Liver (tissue), 8 donors: ENCODE measurements at regions not wholly inside any gene's neighbourhood (a gene's known extent, or its start where the extent isn't known, plus 50 kb on each side); places are given as distances from the start of the nearest gene placed in this dataset.

Source experiments
- DNase-seq: peaks from one replicate; pipeline ENCODE4 v3.0.0-alpha.2; 2017; ENCODE audit warnings: low spot score
- H3K27ac ChIP-seq, 2 donors: one replicate each; pipeline ENCODE4 v1.7.0; 2013; ENCODE audit warnings: inconsistent platforms in 2 of 2, low read length in 2 of 2, control low read depth in 1 of 2, low read depth in 1 of 2, mild to moderate bottlenecking in 1 of 2
- H3K27me3 ChIP-seq, 4 donors: one replicate each; pipeline versions ENCODE4 v1.6.1 to v1.7.0; 2013; ENCODE audit warnings: low read length in 3 of 4, inconsistent platforms in 1 of 4, mild to moderate bottlenecking in 1 of 4, moderate library complexity in 1 of 4; ENCODE audit not compliant: control insufficient read depth in 4 of 4, insufficient read depth in 4 of 4
- H3K36me3 ChIP-seq, 4 donors: one replicate each; pipeline versions ENCODE4 v1.6.1 to v1.7.0; 2013; ENCODE audit warnings: low read length in 3 of 4, mild to moderate bottlenecking in 3 of 4, low read depth in 1 of 4, moderate library complexity in 1 of 4; ENCODE audit not compliant: control insufficient read depth in 4 of 4, insufficient read depth in 3 of 4
- H3K4me1 ChIP-seq, 4 donors: one replicate each; pipeline versions ENCODE4 v1.6.1 to v1.7.0; 2013; ENCODE audit warnings: low read length in 3 of 4, mild to moderate bottlenecking in 3 of 4, moderate library complexity in 1 of 4; ENCODE audit not compliant: control insufficient read depth in 4 of 4, insufficient read depth in 4 of 4
- H3K4me3 ChIP-seq, 3 donors: one replicate each; pipeline versions ENCODE4 v1.6.1 to v1.7.0; 2013; ENCODE audit warnings: low read length in 3 of 3, control low read depth in 1 of 3, low read depth in 1 of 3, mild to moderate bottlenecking in 1 of 3
- H3K9ac ChIP-seq, 2 donors: one replicate each; pipeline ENCODE4 v1.7.0; 2013; ENCODE audit warnings: low read length in 2 of 2, mild to moderate bottlenecking in 2 of 2, moderate library complexity in 2 of 2, control low read depth in 1 of 2, low read depth in 1 of 2
- H3K9me3 ChIP-seq, 4 donors: one replicate each; pipeline versions ENCODE4 v1.6.1 to v1.7.0; 2013; ENCODE audit warnings: low read length in 3 of 4; ENCODE audit not compliant: control insufficient read depth in 4 of 4
- EGR1 ChIP-seq, 2 donors: IDR thresholded peaks; 2 replicates each; pipeline ENCODE4 v1.6.1; 2016 to 2018; ENCODE audit warnings: antibody characterized with exemption in 2 of 2, low read depth in 2 of 2
- FOXA1 ChIP-seq: IDR thresholded peaks from 2 replicates; pipeline ENCODE4 v1.6.1; 2016; ENCODE audit warnings: antibody characterized with exemption
- FOXA2 ChIP-seq: IDR thresholded peaks from 2 replicates; pipeline ENCODE4 v1.6.1; 2016; ENCODE audit warnings: antibody characterized with exemption
- HNF4A ChIP-seq, 2 donors: conservative IDR thresholded peaks; 2 replicates each; pipeline ENCODE4 v1.6.1; 2016; ENCODE audit warnings: antibody characterized with exemption in 2 of 2, mild to moderate bottlenecking in 2 of 2
- JUND ChIP-seq, 2 donors: IDR thresholded peaks; 2 replicates each; pipeline ENCODE4 v1.6.1; 2016; ENCODE audit warnings: antibody characterized with exemption in 2 of 2
- NR2F2 ChIP-seq: IDR thresholded peaks from 2 replicates; pipeline ENCODE4 v1.6.1; 2016; ENCODE audit warnings: antibody characterized with exemption
- RAD21 ChIP-seq, 2 donors: IDR thresholded peaks; 2 replicates each; pipeline ENCODE4 v1.6.1; 2016; ENCODE audit warnings: antibody characterized with exemption in 2 of 2, mild to moderate bottlenecking in 2 of 2
- RXRA ChIP-seq, 2 donors: IDR thresholded peaks; 2 replicates each; pipeline ENCODE4 v1.6.1; 2017 to 2018; ENCODE audit warnings: antibody characterized with exemption in 2 of 2, mild to moderate bottlenecking in 1 of 2
- SP1 ChIP-seq: IDR thresholded peaks from 2 replicates; pipeline ENCODE4 v1.6.1; 2018; ENCODE audit warnings: antibody characterized with exemption, mild to moderate bottlenecking
- TAF1 ChIP-seq: conservative IDR thresholded peaks from 2 replicates; pipeline ENCODE4 v1.6.1; 2016; ENCODE audit warnings: antibody characterized with exemption, mild to moderate bottlenecking
- YY1 ChIP-seq: IDR thresholded peaks from 2 replicates; pipeline ENCODE4 v1.6.1; 2016; ENCODE audit warnings: antibody characterized with exemption, mild to moderate bottlenecking
- WGBS: extraction: QIAGEN DNeasy Blood & Tissue Kit; methylation state at CpG from one replicate; pipeline ENCODE4 v1.1.7; 2013; 5-methylcytosine and 5-hydroxymethylcytosine counted together
- TF ChIP-seq, protein P1 (sequence below): fragments of 150-350 bp; IDR thresholded peaks from 2 replicates; pipeline ENCODE4 v1.5.1; 2017; ENCODE audit warnings: improper control_type of control experiment, low read depth, low read length; ENCODE audit not compliant: missing input control
- TF ChIP-seq, protein P2 (sequence below): IDR thresholded peaks from 2 replicates; pipeline ENCODE4 v1.6.1; 2016; ENCODE audit warnings: antibody characterized with exemption
- TF ChIP-seq, protein P3 (sequence below): IDR thresholded peaks from 2 replicates; pipeline ENCODE4 v1.6.1; 2016; ENCODE audit warnings: antibody characterized with exemption, mild to moderate bottlenecking
- TF ChIP-seq, protein P4 (sequence below): IDR thresholded peaks from 2 replicates; pipeline ENCODE4 v1.6.1; 2016; ENCODE audit warnings: antibody characterized with exemption
- donor health status: healthy.
- donor health status: healthy.
- donor health status: healthy.
- donor health status: healthy.
- donor health status: healthy.

DNA sequence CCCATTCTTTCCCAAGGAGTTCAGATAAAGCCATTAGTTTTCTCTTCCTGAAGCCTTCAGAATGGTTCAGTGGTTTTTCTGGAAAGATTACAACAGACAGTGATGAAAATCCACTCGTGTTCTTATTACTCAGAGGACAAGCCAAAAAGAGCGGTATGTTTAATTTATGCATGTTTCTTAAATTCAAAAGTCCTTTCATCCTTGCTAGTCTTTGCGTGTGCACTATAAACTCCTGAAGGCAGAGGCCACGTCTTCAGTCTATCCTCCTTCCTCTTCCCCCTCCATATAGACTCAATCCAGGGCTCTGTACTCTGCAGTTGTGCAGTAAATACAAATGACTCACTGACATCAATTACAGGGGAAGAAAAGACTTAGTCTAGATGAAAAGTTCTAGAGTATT is 409.2 kb upstream of the PLXNA2 start (continued):
- TF ChIP-seq, protein P1, sequence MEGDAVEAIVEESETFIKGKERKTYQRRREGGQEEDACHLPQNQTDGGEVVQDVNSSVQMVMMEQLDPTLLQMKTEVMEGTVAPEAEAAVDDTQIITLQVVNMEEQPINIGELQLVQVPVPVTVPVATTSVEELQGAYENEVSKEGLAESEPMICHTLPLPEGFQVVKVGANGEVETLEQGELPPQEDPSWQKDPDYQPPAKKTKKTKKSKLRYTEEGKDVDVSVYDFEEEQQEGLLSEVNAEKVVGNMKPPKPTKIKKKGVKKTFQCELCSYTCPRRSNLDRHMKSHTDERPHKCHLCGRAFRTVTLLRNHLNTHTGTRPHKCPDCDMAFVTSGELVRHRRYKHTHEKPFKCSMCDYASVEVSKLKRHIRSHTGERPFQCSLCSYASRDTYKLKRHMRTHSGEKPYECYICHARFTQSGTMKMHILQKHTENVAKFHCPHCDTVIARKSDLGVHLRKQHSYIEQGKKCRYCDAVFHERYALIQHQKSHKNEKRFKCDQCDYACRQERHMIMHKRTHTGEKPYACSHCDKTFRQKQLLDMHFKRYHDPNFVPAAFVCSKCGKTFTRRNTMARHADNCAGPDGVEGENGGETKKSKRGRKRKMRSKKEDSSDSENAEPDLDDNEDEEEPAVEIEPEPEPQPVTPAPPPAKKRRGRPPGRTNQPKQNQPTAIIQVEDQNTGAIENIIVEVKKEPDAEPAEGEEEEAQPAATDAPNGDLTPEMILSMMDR: no peak

DNA sequence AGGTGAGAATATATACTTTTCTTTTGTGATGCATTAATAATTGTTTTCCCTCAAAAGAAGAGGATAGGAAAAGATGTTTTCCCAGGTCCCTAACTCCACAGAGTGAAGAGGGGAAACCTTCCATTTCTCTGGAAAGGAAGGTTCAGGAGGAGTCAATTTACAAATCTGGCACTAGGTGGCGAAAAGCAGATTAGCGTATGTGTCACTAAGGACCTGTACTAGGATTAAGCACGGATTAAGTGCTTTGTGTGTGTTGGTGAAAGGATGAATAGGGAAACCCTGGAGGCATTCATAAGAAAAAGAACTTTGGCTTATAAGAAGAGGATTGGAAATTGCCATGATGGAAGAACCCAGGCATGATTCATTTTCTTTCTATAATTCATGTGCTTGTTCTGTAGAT is 410.1 kb upstream of the PLXNA2 start:
- Histone ChIP-seq H3K27ac (no peak overlapping the region), H3K4me3 (no peak overlapping the region), H3K9me3 (no peaks in the 10 kb centered on the region), H3K4me1 (no peaks in the 10 kb centered on the region), H3K27me3 (no peaks in the 10 kb centered on the region), H3K9ac (no peak overlapping the region), H3K36me3 (no peaks in the 10 kb centered on the region)
- 65% methylated on average over 3 of the region's 3 CpGs for WGBS
- TF ChIP-seq RAD21 (IDR thresholded peaks at IDR 0.05) (peak; percentile 48 to 70), EGR1 (IDR thresholded peaks at IDR 0.05; ENCODE audit: low read depth in 2 of 2) (no peak)
- TF ChIP-seq, protein P1: peak; percentile 28
- no peak for DNase-seq

DNA sequence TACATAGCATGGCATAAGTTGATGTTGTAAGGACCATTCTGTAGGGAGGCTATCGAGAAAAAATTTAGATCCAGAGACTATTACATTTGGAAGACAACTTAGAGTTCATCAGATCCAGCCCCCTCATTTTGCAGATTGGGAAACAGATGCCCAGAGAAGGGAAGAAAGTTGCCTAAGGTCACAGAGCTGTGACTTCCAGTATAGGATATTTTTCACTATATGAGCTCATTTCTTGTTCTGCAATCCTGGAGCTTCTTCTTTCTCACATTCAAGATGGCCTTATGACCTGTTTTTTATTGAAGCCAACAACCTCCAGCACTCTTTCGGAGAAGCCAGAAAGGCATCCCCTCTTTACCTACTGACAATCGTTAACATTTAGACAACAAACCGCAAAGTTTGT is 421.8 kb upstream of the PLXNA2 start:
- no peak overlapping the region for H3K27ac ChIP-seq
- no peaks in the 10 kb centered on the region for H3K36me3 ChIP-seq
- H3K9ac ChIP-seq: no peak overlapping the region
- TF ChIP-seq RXRA (IDR thresholded peaks at IDR 0.05) (no peak), TAF1 (no peak), SP1 (no peak), JUND (IDR thresholded peaks at IDR 0.05) (no peak), HNF4A (conservative IDR thresholded peaks at IDR 0.05) (no peak), FOXA2 (no peak), YY1 (no peak), FOXA1 (no peak), NR2F2 (no peak), RAD21 (IDR thresholded peaks at IDR 0.05) (no peak)
- TF ChIP-seq, protein P2, sequence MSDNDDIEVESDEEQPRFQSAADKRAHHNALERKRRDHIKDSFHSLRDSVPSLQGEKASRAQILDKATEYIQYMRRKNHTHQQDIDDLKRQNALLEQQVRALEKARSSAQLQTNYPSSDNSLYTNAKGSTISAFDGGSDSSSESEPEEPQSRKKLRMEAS: no peak
- TF ChIP-seq, protein P3, sequence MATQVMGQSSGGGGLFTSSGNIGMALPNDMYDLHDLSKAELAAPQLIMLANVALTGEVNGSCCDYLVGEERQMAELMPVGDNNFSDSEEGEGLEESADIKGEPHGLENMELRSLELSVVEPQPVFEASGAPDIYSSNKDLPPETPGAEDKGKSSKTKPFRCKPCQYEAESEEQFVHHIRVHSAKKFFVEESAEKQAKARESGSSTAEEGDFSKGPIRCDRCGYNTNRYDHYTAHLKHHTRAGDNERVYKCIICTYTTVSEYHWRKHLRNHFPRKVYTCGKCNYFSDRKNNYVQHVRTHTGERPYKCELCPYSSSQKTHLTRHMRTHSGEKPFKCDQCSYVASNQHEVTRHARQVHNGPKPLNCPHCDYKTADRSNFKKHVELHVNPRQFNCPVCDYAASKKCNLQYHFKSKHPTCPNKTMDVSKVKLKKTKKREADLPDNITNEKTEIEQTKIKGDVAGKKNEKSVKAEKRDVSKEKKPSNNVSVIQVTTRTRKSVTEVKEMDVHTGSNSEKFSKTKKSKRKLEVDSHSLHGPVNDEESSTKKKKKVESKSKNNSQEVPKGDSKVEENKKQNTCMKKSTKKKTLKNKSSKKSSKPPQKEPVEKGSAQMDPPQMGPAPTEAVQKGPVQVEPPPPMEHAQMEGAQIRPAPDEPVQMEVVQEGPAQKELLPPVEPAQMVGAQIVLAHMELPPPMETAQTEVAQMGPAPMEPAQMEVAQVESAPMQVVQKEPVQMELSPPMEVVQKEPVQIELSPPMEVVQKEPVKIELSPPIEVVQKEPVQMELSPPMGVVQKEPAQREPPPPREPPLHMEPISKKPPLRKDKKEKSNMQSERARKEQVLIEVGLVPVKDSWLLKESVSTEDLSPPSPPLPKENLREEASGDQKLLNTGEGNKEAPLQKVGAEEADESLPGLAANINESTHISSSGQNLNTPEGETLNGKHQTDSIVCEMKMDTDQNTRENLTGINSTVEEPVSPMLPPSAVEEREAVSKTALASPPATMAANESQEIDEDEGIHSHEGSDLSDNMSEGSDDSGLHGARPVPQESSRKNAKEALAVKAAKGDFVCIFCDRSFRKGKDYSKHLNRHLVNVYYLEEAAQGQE: no peak
- TF ChIP-seq, protein P4, sequence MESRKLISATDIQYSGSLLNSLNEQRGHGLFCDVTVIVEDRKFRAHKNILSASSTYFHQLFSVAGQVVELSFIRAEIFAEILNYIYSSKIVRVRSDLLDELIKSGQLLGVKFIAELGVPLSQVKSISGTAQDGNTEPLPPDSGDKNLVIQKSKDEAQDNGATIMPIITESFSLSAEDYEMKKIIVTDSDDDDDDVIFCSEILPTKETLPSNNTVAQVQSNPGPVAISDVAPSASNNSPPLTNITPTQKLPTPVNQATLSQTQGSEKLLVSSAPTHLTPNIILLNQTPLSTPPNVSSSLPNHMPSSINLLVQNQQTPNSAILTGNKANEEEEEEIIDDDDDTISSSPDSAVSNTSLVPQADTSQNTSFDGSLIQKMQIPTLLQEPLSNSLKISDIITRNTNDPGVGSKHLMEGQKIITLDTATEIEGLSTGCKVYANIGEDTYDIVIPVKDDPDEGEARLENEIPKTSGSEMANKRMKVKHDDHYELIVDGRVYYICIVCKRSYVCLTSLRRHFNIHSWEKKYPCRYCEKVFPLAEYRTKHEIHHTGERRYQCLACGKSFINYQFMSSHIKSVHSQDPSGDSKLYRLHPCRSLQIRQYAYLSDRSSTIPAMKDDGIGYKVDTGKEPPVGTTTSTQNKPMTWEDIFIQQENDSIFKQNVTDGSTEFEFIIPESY: no peak
- TF ChIP-seq, protein P1: no peak
- no peaks in the 10 kb centered on the region for H3K9me3 ChIP-seq
- H3K4me3 ChIP-seq: no peak overlapping the region
- no peaks in the 10 kb centered on the region for H3K27me3 ChIP-seq
- 82% methylated on average over 4 of the region's 4 CpGs for WGBS
- no peak for DNase-seq
- H3K4me1 ChIP-seq: no peaks in the 10 kb centered on the region
